Left kidney (tissue), 1 donor: ENCODE measurements at regions not wholly inside any gene's neighbourhood (a gene's known extent, or its start where the extent isn't known, plus 50 kb on each side); places are given as distances from the start of the nearest gene placed in this dataset.

Source experiments
- DNase-seq: peaks from one replicate; pipeline ENCODE4 v3.0.0-alpha.2; 2013

GRCh38 chr3:104854468-104854867, 512.2 kb upstream of the ALCAM start:
- DNase-seq, result no peak

GRCh38 chr3:104855702-104856101, 511.0 kb upstream of the ALCAM start:
- DNase-seq, result no peak

- DNase-seq, result no peak
Observed at GRCh38 chr3:104856741-104857140, 510.0 kb upstream of the ALCAM start.

GRCh38 chr3:104868291-104868690, 498.4 kb upstream of the ALCAM start:
- no peak for DNase-seq

GRCh38 chr3:104870276-104870675, 496.4 kb upstream of the ALCAM start:
- no peak for DNase-seq

- no peak for DNase-seq
Observed at GRCh38 chr3:104873331-104873730, 493.4 kb upstream of the ALCAM start.

GRCh38 chr3:104878395-104878794, 488.3 kb upstream of the ALCAM start:
- DNase-seq, result no peak

GRCh38 chr3:104879919-104880318, 486.8 kb upstream of the ALCAM start:
- no peak for DNase-seq

GRCh38 chr3:104885214-104885814, 481.4 kb upstream of the ALCAM start:
- no peak for DNase-seq

GRCh38 chr3:104886220-104886995, 480.3 kb upstream of the ALCAM start:
- no peak for DNase-seq

- no peak for DNase-seq
Observed at GRCh38 chr3:104887069-104887468, 479.6 kb upstream of the ALCAM start.

- no peak for DNase-seq
Observed at GRCh38 chr3:104887619-104888018, 479.1 kb upstream of the ALCAM start.

- DNase-seq, result no peak
Observed at GRCh38 chr3:104892044-104892443, 474.7 kb upstream of the ALCAM start.

- no peak for DNase-seq
Observed at GRCh38 chr3:104896624-104897023, 470.1 kb upstream of the ALCAM start.

GRCh38 chr3:104901396-104901795, 465.3 kb upstream of the ALCAM start:
- DNase-seq, result no peak

GRCh38 chr3:104903064-104903463, 463.6 kb upstream of the ALCAM start:
- DNase-seq, result no peak

- no peak for DNase-seq
Observed at GRCh38 chr3:104906001-104906639, 460.6 kb upstream of the ALCAM start.

- DNase-seq, result no peak
Observed at GRCh38 chr3:104907507-104907906, 459.2 kb upstream of the ALCAM start.

- no peak for DNase-seq
Observed at GRCh38 chr3:104908761-104909160, 457.9 kb upstream of the ALCAM start.

GRCh38 chr3:104909198-104909597, 457.5 kb upstream of the ALCAM start:
- peak; percentile 37 for DNase-seq

- no peak for DNase-seq
Observed at GRCh38 chr3:104909721-104910120, 457.0 kb upstream of the ALCAM start.

GRCh38 chr3:104911376-104911775, 455.3 kb upstream of the ALCAM start:
- no peak for DNase-seq

GRCh38 chr3:104916971-104917370, 449.7 kb upstream of the ALCAM start:
- DNase-seq, result no peak

GRCh38 chr3:104920512-104920911, 446.2 kb upstream of the ALCAM start:
- DNase-seq, result no peak
